Epithelial cell of proximal tubule (primary cell): ENCODE measurements at regions not wholly inside any gene's neighbourhood (a gene's known extent, or its start where the extent isn't known, plus 50 kb on each side); places are given as distances from the start of the nearest gene placed in this dataset.

Experiments used
- DNase-seq: peaks from one replicate; pipeline ENCODE4 v3.0.0-alpha.2; 2011; ENCODE audit warnings: low read depth
- H3K4me3 ChIP-seq: 2 replicates; pipeline ENCODE4 v1.5.1; 2011; ENCODE audit warnings: low read depth, mild to moderate bottlenecking, low read length
- TF ChIP-seq, protein P1 (sequence below): conservative IDR thresholded peaks from 2 replicates; pipeline ENCODE4 v1.5.1; 2012; ENCODE audit warnings: low read depth, mild to moderate bottlenecking, low read length

DNA sequence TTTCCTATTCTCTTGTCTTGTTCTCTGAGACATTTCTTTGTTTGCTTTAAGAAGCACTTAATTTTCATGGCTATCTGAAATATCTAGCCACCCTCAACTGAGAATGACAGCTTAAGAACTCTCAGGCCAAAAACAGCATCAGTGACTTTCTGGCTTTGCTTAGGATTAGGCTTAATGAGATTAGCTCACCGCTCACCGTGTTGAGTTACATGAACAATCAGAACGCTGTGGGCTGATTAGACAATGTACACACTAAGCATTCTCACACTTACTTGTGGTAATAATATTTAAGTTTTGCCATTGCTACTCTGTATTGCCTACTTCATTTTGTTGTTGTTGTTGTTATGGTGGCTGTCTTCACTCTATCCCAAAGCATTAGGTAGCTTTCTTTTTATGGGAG, 1283.6 kb downstream of the UQCRFS1 start:
- TF ChIP-seq, protein P1, sequence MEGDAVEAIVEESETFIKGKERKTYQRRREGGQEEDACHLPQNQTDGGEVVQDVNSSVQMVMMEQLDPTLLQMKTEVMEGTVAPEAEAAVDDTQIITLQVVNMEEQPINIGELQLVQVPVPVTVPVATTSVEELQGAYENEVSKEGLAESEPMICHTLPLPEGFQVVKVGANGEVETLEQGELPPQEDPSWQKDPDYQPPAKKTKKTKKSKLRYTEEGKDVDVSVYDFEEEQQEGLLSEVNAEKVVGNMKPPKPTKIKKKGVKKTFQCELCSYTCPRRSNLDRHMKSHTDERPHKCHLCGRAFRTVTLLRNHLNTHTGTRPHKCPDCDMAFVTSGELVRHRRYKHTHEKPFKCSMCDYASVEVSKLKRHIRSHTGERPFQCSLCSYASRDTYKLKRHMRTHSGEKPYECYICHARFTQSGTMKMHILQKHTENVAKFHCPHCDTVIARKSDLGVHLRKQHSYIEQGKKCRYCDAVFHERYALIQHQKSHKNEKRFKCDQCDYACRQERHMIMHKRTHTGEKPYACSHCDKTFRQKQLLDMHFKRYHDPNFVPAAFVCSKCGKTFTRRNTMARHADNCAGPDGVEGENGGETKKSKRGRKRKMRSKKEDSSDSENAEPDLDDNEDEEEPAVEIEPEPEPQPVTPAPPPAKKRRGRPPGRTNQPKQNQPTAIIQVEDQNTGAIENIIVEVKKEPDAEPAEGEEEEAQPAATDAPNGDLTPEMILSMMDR, result no peak
- H3K4me3 ChIP-seq, result no peak overlapping the region
- no peak for DNase-seq

DNA sequence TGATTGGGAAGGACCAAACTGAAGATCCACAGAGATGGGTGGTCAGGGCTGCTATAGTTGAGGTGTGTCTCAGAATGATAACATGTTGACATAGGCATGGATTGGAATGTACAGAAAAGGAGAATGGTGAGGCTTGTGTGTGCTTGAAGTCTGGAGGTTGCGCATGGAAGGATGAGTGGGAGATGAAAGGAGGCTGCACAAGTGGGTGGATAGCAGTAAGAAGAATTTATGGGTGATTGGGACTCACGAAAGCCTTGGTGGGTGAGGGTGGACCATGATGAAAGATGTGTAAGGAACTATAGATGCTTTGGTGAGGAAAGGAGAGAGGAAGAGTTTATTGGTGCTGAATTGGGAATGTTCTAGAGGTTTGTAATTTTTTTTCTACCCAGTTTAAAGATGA, 1287.7 kb downstream of the UQCRFS1 start:
- no peak overlapping the region for H3K4me3 ChIP-seq
- TF ChIP-seq, protein P1, result no peak
- no peak for DNase-seq

DNA sequence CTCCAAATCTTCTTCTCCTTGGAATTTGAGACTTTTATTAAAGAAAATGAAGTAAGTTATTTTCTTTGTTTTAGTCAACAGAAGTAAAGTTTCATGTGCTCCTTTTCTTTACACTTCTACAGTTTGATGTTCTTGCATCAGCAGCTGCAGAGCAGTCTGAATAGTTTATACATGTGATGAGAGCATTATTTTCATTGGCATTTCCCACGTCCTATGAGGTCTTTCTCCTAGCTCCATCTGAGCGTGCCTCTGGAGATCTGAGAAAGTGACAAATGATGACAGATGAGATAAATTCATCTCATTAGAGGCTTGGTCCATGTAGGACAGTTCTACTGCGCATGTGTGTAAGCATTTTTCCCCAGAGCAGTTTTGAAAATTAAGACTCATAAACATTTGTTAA, 1290.0 kb downstream of the UQCRFS1 start:
- H3K4me3 ChIP-seq, result no peak overlapping the region
- no peak for DNase-seq
- TF ChIP-seq, protein P1, result no peak

DNA sequence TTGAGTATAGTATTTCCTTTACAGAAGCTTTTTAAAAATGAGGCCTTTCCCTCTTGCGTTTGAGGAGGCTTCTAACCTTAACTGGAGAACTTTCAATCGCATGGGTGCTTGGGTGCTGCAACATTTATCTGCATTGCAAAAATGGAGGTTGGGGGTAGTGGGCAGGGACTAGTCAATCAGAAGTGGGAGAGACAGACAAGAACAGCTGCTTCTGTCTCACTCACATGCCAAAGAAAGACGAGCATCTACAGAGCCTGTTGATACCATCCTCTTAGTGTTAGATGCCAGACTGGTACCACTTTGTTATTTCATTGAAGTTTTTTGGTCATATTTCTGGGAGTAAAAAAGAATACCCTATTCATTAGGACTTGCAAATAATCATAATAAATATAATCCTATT, 1292.2 kb downstream of the UQCRFS1 start:
- no peak overlapping the region for H3K4me3 ChIP-seq
- DNase-seq, result no peak
- TF ChIP-seq, protein P1, result no peak

DNA sequence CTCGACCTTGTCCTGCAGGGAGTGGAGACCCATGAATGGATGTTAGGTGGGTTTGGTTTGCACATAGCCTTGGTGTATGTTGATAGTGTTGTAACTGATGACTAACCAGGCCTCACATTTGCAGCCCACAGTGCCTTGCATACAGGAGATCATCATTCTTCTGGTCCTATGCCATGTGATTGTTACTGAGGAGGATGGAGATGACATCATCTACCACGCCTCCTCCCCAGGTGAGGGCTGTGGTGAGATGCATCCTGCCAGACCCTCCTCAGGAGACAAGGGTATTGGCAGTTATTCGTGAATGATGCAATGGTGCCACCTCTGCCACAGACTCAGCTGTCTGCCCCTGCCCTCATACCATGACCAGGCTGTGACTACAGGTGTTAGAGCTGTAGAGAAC, 1294.1 kb downstream of the UQCRFS1 start:
- no peak for DNase-seq
- TF ChIP-seq, protein P1, result no peak
- H3K4me3 ChIP-seq, result no peak overlapping the region

DNA sequence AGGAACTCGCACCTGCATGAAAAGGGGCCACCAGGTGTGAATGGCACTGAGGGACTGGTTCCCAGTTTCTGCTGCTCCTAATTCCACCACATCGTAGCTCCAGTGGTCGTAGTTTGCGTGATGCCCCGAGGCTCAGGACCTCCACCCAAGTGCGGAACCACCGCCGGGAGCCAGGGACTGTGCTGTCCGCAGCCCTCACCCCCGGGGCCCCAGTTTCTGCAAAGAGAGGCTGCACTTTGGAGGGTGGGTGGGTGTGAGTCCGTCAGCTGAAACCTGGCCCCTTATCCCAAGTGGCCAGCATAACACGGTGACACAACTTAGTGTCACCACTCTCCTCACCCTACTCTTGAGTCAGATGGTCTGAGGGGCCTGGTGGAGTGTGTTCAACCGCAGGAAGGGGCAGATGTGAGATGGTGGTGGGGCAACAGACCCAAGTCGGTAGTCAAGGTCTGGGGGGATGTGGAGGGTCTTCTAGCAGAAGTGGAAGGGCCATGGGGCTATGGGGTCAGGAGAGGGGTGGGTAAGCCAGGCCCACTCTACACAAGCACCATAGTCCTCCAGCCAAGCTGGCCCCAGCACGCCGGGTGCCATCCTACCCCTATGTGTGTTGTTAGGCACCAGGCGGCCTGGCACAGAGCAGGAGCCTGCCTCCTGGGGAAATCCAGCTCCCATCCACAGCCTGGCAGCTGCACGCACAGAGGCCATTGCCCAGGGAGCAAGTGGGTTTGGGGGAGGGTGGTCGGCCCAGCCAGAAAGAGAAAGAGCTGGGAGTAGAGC, 1301.6 kb downstream of the UQCRFS1 start:
- DNase-seq, result no peak
- H3K4me3 ChIP-seq, result no peak overlapping the region
- TF ChIP-seq, protein P1, result no peak

DNA sequence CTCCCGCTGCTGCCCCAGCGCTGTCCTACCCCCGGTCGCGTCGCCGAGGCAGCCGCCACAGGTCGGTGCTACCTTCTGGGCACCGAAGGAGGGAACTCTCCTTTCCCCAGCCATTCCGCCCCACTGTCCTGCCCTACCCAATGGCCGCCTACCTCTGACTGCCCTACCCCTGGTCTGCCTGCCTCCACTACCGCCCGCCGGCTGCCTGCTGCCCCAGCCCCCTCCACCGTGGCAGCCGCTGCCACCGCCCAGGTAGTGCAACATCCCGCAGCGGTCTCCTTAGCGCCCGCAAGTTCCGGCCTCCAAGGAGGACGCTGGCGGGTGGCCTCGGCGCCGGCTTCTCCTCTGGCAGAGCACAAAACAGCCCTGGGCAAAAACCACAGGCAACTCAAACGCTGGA, 1303.1 kb downstream of the UQCRFS1 start:
- no peak overlapping the region for H3K4me3 ChIP-seq
- TF ChIP-seq, protein P1, result no peak
- DNase-seq, result no peak
